ENCODE measurements at regions not wholly inside any gene's neighbourhood (a gene's known extent, or its start where the extent isn't known, plus 50 kb on each side); places are given as distances from the start of the nearest gene placed in this dataset.
"Not testable (repeated sequence)": the region's sequence is repeated elsewhere in the genome, so short reads cannot be mapped to it uniquely, and the experiment has no call there.

GRCh38 chr4:146088690-146089089, 86.8 kb upstream of the LSM6 start:
- intact Hi-C loops (cut with DNase I, micrococcal nuclease) = no loop called here
- DNase-seq = no peak
- no peak for ATAC-seq

- ATAC-seq (no peak), DNase-seq (no peak)
- intact Hi-C loops (cut with DNase I, micrococcal nuclease) = no loop called here
These were observed 87.7 kb upstream of the LSM6 start for GRCh38 chr4:146087856-146088255.

GRCh38 chr4:146076081-146076480, 99.4 kb upstream of the LSM6 start:
- DNase-seq (no peak), ATAC-seq (no peak)
- intact Hi-C loops (cut with DNase I, micrococcal nuclease) = no loop called here

GRCh38 chr4:146073517-146073916, 102.0 kb upstream of the LSM6 start:
- ATAC-seq = no peak
- DNase-seq = no peak
- intact Hi-C loops (cut with DNase I, micrococcal nuclease) = no loop called here

- ATAC-seq (no peak), DNase-seq (no peak)
- intact Hi-C loops (cut with DNase I, micrococcal nuclease) = no loop called here
These were observed 103.1 kb upstream of the LSM6 start for GRCh38 chr4:146072376-146072775.

GRCh38 chr4:146071390-146071789, 104.1 kb upstream of the LSM6 start:
- intact Hi-C loops (cut with DNase I, micrococcal nuclease) = no loop called here
- ATAC-seq = no peak
- DNase-seq = no peak

- ATAC-seq = no peak
- DNase-seq = no peak
- intact Hi-C loops (cut with DNase I, micrococcal nuclease) = no loop called here
These were observed 112.4 kb upstream of the LSM6 start for GRCh38 chr4:146063143-146063542.

GRCh38 chr4:146062340-146062739, 113.2 kb upstream of the LSM6 start:
- intact Hi-C loops (cut with DNase I, micrococcal nuclease) = no loop called here
- ATAC-seq (no peak), DNase-seq (no peak)

GRCh38 chr4:146061610-146062334, 113.7 kb upstream of the LSM6 start:
- DNase-seq = no peak
- ATAC-seq = no peak
- intact Hi-C loops (cut with DNase I, micrococcal nuclease) = no loop called here

GRCh38 chr4:146059865-146060264, 115.7 kb upstream of the LSM6 start:
- intact Hi-C loops (cut with DNase I, micrococcal nuclease) = no loop called here
- ATAC-seq = peak; percentile 48

GRCh38 chr4:146059151-146059550, 116.4 kb upstream of the LSM6 start:
- DNase-seq (no peak), ATAC-seq (no peak)
- intact Hi-C loops (cut with DNase I, micrococcal nuclease) = no loop called here

More at GRCh38 chr4:146059865-146060264, 115.7 kb upstream of the LSM6 start:
- no peak for DNase-seq

- DNase-seq (no peak), ATAC-seq (no peak)
- intact Hi-C loops (cut with DNase I, micrococcal nuclease) = no loop called here
These were observed 117.0 kb upstream of the LSM6 start for GRCh38 chr4:146058531-146058930.

- DNase-seq (no peak), ATAC-seq (no peak)
- intact Hi-C loops (cut with DNase I, micrococcal nuclease) = no loop called here
These were observed 116.1 kb upstream of the ZNF827 start for GRCh38 chr4:146054676-146055075.

GRCh38 chr4:146053891-146054290, 115.3 kb upstream of the ZNF827 start:
- intact Hi-C loops (cut with DNase I, micrococcal nuclease) = no loop called here
- ATAC-seq (no peak), DNase-seq (no peak)

GRCh38 chr4:146051728-146052391, 113.2 kb upstream of the ZNF827 start:
- intact Hi-C loops (cut with DNase I, micrococcal nuclease) = no loop called here

GRCh38 chr4:146051223-146051622, 112.6 kb upstream of the ZNF827 start:
- ATAC-seq = no peak
- intact Hi-C loops (cut with DNase I, micrococcal nuclease) = no loop called here
- no peak for DNase-seq

More at GRCh38 chr4:146051728-146052391, 113.2 kb upstream of the ZNF827 start:
- ATAC-seq (no peak), DNase-seq (no peak)

GRCh38 chr4:146049802-146050201, 111.2 kb upstream of the ZNF827 start:
- DNase-seq = no peak
- intact Hi-C loops (cut with DNase I, micrococcal nuclease) = no loop called here
- ATAC-seq = no peak

GRCh38 chr4:146047768-146048167, 109.1 kb upstream of the ZNF827 start:
- ATAC-seq; intact Hi-C loops (cut with DNase I, micrococcal nuclease); DNase-seq: not testable (repeated sequence)

GRCh38 chr4:146041139-146042004, 102.7 kb upstream of the ZNF827 start:
- intact Hi-C loops (cut with DNase I, micrococcal nuclease) = no loop called here
- DNase-seq (no peak), ATAC-seq (no peak)

- intact Hi-C loops (cut with DNase I, micrococcal nuclease) = no loop called here
- ATAC-seq = peak; percentile 62
- DNase-seq = no peak
These were observed 102.0 kb upstream of the ZNF827 start for GRCh38 chr4:146040623-146041022.
